ENCODE measurements at regions not wholly inside any gene's neighbourhood (a gene's known extent, or its start where the extent isn't known, plus 50 kb on each side); places are given as distances from the start of the nearest gene placed in this dataset.

- H3K36me3 Mint-ChIP-seq (ENCODE audit: insufficient read depth): no peaks in the 10 kb centered on the region
- no peaks in the 10 kb centered on the region for H3K4me1 Mint-ChIP-seq (ENCODE audit: low read depth)
- no peak overlapping the region for H3K4me3 Mint-ChIP-seq (ENCODE audit: low read depth)
- peak overlapping the region; percentile 39 for H3K27ac Mint-ChIP-seq
- H3K27me3 Mint-ChIP-seq: no peaks in the 10 kb centered on the region
- DNase-seq (ENCODE audit: low spot score, unreplicated experiment): no peak
- no peaks in the 10 kb centered on the region for H3K9me3 Mint-ChIP-seq (ENCODE audit: low read depth)
- TF ChIP-seq CTCF (IDR thresholded peaks at IDR 0.05; ENCODE audit: unreplicated experiment): no peak
Measured at GRCh38 chr4:117331817-117332216, 246.4 kb upstream of the TRAM1L1 start.

- no peak for DNase-seq (ENCODE audit: low spot score, unreplicated experiment)
- Mint-ChIP-seq H3K36me3 (ENCODE audit: insufficient read depth) (no peaks in the 10 kb centered on the region), H3K4me1 (ENCODE audit: low read depth) (no peaks in the 10 kb centered on the region), H3K9me3 (ENCODE audit: low read depth) (peaks cover 9% of the 10 kb centered on the region), H3K27ac (no peak overlapping the region), H3K4me3 (ENCODE audit: low read depth) (no peak overlapping the region), H3K27me3 (no peaks in the 10 kb centered on the region)
- TF ChIP-seq CTCF (IDR thresholded peaks at IDR 0.05; ENCODE audit: unreplicated experiment): no peak
Measured at GRCh38 chr4:117334451-117335188, 249.2 kb upstream of the TRAM1L1 start.

- H3K9me3 Mint-ChIP-seq (ENCODE audit: low read depth): no peaks in the 10 kb centered on the region
- H3K27me3 Mint-ChIP-seq: no peaks in the 10 kb centered on the region
- no peaks in the 10 kb centered on the region for H3K36me3 Mint-ChIP-seq (ENCODE audit: insufficient read depth)
- H3K4me1 Mint-ChIP-seq (ENCODE audit: low read depth): no peaks in the 10 kb centered on the region
- H3K4me3 Mint-ChIP-seq (ENCODE audit: low read depth): no peak overlapping the region
- no peak overlapping the region for H3K27ac Mint-ChIP-seq
- TF ChIP-seq CTCF (IDR thresholded peaks at IDR 0.05; ENCODE audit: unreplicated experiment): no peak
- no peak for DNase-seq (ENCODE audit: low spot score, unreplicated experiment)
Measured at GRCh38 chr4:117357437-117357836, 272.1 kb upstream of the TRAM1L1 start.

GRCh38 chr4:117357866-117358265, 272.5 kb upstream of the TRAM1L1 start:
- Mint-ChIP-seq H3K4me1 (ENCODE audit: low read depth) (no peaks in the 10 kb centered on the region), H3K27me3 (no peaks in the 10 kb centered on the region), H3K27ac (no peak overlapping the region), H3K9me3 (ENCODE audit: low read depth) (no peaks in the 10 kb centered on the region), H3K4me3 (ENCODE audit: low read depth) (no peak overlapping the region), H3K36me3 (ENCODE audit: insufficient read depth) (no peaks in the 10 kb centered on the region)
- DNase-seq (ENCODE audit: low spot score, unreplicated experiment): no peak
- TF ChIP-seq CTCF (IDR thresholded peaks at IDR 0.05; ENCODE audit: unreplicated experiment): no peak

- TF ChIP-seq CTCF (IDR thresholded peaks at IDR 0.05; ENCODE audit: unreplicated experiment): no peak
- H3K9me3 Mint-ChIP-seq (ENCODE audit: low read depth): no peaks in the 10 kb centered on the region
- no peaks in the 10 kb centered on the region for H3K4me1 Mint-ChIP-seq (ENCODE audit: low read depth)
- no peak overlapping the region for H3K27ac Mint-ChIP-seq
- no peaks in the 10 kb centered on the region for H3K36me3 Mint-ChIP-seq (ENCODE audit: insufficient read depth)
- no peak for DNase-seq (ENCODE audit: low spot score, unreplicated experiment)
- H3K27me3 Mint-ChIP-seq: no peaks in the 10 kb centered on the region
- no peak overlapping the region for H3K4me3 Mint-ChIP-seq (ENCODE audit: low read depth)
Measured at GRCh38 chr4:117370944-117371668, 285.7 kb upstream of the TRAM1L1 start.
